IPS DF 4.7 (cell line): ENCODE measurements at regions not wholly inside any gene's neighbourhood (a gene's known extent, or its start where the extent isn't known, plus 50 kb on each side); places are given as distances from the start of the nearest gene placed in this dataset.

Experiments used
- DNase-seq: peaks from one replicate; pipeline ENCODE4 v3.0.0-alpha.2; 2013; ENCODE audit warnings: low spot score; ENCODE audit errors: extremely low read depth

- no peak for DNase-seq
Measured at GRCh38 chr6:4466769-4467480, 309.3 kb upstream of the CDYL start.

DNA sequence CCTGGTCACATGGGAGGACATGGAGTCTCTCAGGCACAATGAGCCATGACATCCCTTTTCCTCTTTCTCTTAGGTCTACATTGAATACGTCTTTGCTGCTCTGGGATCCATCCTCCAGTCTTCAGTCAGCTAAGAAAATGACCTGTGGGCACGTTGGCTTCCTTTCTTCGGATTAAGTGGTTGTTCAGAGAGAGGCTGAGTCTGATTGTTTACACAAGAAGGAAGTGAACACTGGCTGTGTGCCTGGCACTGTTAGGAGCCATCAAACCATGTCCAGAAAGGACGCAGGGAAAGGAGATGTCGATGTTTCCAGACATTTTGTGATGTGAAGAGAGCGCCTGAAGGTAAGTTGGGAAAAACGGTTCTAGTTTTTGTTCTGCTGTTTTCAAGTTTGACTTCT lies 309.9 kb upstream of the CDYL start:
- no peak for DNase-seq

DNA sequence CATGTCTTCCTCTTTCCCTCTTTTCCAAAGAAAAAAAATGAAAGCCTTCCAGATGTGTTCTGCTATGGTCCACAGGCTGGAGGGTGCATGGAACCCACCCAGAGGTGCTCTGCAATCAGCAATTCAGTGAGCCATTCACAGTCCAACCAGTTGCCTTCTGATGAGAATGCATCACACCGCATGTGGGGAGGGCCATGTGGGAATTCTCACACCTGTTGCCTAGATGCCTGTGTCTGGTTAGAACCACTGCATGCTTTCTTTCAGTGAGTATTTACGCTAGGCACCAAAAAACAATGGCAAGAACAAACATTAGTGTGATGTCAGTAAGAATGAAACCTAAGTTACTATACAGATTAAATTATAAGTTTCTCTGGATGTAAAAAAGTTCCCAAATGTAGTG lies 311.6 kb upstream of the CDYL start:
- no peak for DNase-seq

GRCh38 chr6:4463236-4463635 lies 313.0 kb upstream of the CDYL start:
- DNase-seq, result no peak

DNA sequence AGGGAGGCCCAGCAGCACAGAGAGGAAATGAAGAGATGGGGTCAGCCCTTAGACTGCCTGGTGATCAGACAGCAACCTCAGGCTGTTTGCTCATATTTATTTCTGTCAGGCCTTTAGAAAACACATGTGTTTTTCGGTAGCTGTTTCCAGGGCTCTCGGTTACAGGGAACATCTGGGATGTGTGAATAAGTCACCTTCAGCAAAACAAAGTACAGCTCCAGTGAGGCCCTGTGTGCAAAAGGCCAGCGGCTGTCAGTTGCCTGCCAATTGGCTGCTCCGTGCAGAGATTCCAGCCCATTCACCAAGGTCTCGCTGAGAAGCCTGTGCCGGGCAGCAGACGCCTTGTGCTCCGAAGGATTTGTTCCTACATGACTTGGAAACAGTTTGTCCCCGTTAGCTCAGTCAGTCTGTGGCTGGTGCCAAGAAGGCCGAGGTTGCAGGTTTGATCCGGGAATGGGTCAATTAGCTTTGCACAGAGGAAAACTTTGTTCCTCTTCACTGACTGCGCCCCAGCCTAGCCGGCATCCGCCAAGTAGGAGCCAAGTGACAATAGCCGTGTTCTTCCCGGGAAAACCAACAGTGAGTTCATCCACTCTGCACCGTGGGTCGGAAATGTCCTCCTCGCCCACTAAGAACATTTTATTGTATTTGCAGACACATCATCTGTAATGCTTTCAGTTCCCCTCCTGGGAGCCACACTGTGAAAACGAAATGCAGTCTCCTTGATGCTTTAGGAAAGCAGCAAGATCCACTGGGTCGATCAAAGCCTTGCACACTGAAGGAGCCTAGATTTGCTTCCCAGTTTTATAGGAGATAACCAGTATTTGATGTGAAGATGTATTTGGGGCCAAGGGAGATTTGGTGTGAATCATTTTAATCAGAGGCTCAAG lies 315.4 kb upstream of the CDYL start:
- no peak for DNase-seq

GRCh38 chr6:4459996-4460395 lies 316.2 kb upstream of the CDYL start:
- no peak for DNase-seq

DNA sequence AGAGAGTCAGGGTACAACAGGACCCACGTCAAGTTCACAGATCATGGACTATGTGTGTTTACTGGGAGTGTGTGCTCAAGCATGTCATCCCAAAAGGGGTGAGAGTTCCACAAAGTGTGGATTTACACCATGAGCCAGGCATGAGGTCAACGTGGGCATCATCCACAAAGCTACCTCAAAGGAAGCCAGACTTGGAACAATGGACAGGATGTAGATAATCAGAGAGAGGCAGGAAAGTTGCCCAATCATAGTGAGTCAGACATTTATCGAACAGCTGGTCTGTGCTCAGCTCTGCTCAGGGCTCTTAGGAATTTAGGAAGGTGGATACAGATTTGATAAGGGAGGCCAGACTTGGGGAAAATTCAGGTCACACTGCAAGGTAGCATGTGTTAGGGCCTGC lies 317.2 kb upstream of the CDYL start:
- DNase-seq, result no peak

DNA sequence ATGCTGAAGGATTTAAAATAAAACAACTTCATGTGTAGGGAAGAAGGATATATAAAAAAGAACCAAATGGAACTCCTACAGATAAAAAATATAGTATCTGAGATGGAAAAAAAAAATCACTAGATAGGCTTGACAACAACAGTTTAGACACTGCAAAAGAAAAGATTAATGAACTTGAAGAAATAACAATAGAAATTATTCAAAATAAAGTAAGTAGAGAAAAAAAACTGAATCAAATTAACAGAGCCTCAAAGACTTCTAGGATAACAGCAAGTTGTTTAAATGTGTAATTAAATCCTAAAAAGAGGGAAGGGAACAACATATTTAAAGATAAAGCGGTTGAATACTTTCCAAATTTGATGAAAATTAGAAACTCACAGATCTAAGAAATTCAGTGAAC lies 316.3 kb upstream of the ECI2 start:
- no peak for DNase-seq

DNA sequence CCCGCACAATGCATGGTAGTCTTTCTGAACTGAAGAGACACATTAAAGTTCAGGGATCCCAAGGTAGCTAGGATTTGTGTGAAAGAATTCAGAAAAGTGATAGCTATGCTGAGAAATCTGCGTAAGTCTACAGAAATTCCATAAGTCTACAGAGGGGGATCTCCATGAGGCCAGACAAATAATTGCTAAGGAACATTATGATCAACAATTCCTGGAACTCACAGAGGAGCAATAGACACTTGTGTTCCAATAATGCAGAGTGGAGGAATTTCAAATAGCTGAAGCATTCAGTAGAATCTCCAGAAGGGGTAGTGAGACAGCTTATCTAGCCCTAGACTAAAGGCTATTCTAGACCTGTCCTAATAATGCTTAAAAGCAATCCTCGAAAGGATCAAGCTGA lies 315.7 kb upstream of the ECI2 start:
- no peak for DNase-seq

- no peak for DNase-seq
Measured at GRCh38 chr6:4450237-4450636, 314.9 kb upstream of the ECI2 start.

- no peak for DNase-seq
Measured at GRCh38 chr6:4449409-4449808, 314.0 kb upstream of the ECI2 start.

- no peak for DNase-seq
Measured at GRCh38 chr6:4448841-4449240, 313.5 kb upstream of the ECI2 start.

DNA sequence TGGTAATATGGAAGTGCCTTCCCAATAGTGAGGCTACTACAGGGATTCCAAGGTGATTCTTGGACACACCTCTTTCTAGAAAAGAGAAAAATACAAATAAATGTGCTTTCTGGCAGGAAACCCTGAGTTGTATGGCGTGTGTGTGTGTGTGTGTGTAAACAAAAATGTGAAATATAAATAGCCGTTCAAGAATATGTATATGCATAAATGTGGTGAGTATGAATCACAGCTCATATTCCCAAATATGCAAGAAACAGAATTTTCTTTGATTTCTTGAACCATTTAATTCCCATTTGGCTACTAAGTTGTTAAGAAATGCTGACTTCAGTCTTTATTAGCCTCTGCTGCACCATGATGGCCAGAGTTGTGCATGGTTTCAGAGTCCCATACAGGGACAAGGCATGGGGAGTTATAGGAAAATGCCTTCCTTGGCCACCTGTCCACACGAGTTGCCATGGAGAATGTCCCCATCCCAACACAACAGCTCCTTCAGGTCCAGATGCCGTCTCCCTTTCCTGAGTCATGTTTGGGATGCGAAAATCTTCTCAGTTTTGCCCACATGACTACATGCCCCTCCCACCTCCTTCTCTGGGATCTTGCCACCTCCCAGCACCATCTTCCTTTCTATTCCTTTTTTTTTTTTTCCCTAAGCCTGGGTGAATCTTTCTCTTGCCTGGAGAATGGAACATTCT lies 312.4 kb upstream of the ECI2 start:
- DNase-seq, result no peak

GRCh38 chr6:4446982-4447381 lies 311.6 kb upstream of the ECI2 start:
- DNase-seq, result no peak

GRCh38 chr6:4441981-4442434 lies 306.6 kb upstream of the ECI2 start:
- DNase-seq, result no peak

DNA sequence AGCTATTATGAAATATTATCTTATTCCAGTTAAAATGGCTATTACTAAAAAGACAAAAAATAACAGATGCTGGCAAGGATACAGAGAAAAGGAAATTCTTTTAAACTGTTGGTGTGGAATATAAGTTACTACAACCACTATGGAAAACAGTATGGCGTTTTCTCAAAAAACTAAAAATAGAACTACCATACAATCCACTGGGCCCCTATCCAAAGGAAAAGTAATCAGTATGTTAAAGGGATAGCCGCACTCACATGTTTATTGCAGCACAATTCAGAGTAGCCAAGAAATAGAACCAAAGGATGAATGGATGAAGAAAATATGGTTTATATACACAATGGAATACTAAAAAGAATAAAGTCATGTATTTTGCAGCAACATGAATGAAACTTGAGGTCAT lies 303.8 kb upstream of the ECI2 start:
- no peak for DNase-seq

- DNase-seq, result no peak
Measured at GRCh38 chr6:4437342-4437741, 302.0 kb upstream of the ECI2 start.

DNA sequence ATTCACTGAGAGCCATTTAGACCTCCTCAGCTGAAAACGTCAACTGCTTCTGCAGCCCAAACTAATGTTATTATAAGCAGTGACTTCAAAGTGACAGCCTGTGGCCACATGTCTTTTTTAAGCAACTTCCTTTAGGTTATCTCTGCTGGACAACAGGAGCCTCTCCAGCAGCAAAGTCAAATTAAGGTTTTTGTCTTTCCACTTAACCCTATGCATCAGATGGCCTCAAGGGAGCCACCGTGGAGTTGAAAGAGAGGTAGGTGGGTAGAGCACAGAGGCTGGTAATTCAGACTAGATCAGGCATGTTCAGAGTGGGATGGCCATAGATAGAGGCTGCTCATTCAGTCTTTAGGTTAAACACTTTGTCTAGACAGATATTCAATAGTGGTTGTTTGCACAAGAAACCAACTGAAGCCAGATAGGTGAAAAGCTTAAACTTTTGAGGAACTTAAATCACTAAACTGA lies 300.6 kb upstream of the ECI2 start:
- DNase-seq, result no peak

GRCh38 chr6:4434655-4435054 lies 299.3 kb upstream of the ECI2 start:
- DNase-seq, result no peak

- DNase-seq, result no peak
Measured at GRCh38 chr6:4433199-4433598, 297.8 kb upstream of the ECI2 start.

DNA sequence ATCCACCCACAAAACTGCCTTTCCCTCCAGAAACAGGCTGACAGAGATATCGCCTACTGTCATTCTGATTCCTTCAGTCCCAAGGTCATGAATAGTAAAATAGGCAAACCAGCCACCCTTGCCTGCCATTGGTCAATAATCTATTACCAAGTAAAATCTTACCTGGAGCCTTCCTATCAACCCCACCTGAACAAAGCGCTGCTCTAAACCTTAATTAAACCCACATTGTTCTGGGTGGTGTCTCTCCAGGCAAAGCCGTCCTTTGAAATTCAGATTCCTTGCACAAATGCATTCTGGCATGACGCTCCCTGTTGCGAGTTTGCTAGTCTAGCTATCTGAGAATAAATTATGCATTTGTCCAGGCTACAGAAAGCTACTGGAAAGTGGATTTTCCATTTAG lies 291.6 kb upstream of the ECI2 start:
- DNase-seq, result no peak

DNA sequence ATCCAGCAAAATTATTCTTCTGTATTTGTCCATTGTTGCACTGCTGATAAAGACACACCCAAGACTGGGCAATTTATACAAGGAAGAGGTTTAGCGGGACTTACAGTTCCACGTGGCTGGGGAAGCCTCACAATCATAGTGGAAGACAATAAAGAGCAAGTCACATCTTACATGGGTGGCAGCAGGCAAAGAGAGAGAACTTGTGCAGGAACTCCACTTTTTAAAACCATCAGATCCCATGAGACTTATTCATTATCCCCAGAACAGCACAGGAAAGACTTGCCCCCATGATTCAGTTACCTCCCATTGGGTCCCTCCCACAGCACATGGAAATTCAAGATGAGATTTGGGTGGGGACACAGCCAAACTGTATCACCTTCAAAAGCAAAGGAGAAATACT lies 286.5 kb upstream of the ECI2 start:
- DNase-seq, result no peak
